Muscle layer of duodenum (tissue), 2 donors: ENCODE measurements at regions not wholly inside any gene's neighbourhood (a gene's known extent, or its start where the extent isn't known, plus 50 kb on each side); places are given as distances from the start of the nearest gene placed in this dataset.
"Not testable (repeated sequence)": the region's sequence is repeated elsewhere in the genome, so short reads cannot be mapped to it uniquely, and the experiment has no call there.

Source experiments
- H3K27ac ChIP-seq: one replicate; pipeline ENCODE4 v1.7.0; 2013; ENCODE audit warnings: mild to moderate bottlenecking, low read length
- H3K27me3 ChIP-seq: one replicate; pipeline ENCODE4 v1.7.0; 2013; ENCODE audit warnings: low read depth, mild to moderate bottlenecking, control low read depth, low read length
- H3K36me3 ChIP-seq, 2 donors: one replicate each; pipeline ENCODE4 v1.7.0; 2013; ENCODE audit warnings: low read length in 2 of 2, control low read depth in 1 of 2, mild to moderate bottlenecking in 1 of 2; ENCODE audit not compliant: insufficient read depth in 2 of 2, control insufficient read depth in 1 of 2
- H3K4me1 ChIP-seq, 2 donors: one replicate each; pipeline ENCODE4 v1.7.0; 2013; ENCODE audit warnings: low read length in 2 of 2, mild to moderate bottlenecking in 2 of 2, control low read depth in 1 of 2, moderate library complexity in 1 of 2; ENCODE audit not compliant: insufficient read depth in 2 of 2, control insufficient read depth in 1 of 2
- H3K4me3 ChIP-seq, 2 donors: one replicate each; pipeline ENCODE4 v1.7.0; 2013; ENCODE audit warnings: low read length in 2 of 2, low read depth in 1 of 2, mild to moderate bottlenecking in 1 of 2
- H3K9me3 ChIP-seq, 2 donors: one replicate each; pipeline ENCODE4 v1.7.0; 2013; ENCODE audit warnings: low read length in 2 of 2, control low read depth in 1 of 2, mild to moderate bottlenecking in 1 of 2; ENCODE audit not compliant: control insufficient read depth in 1 of 2
- donor health status: healthy.

DNA sequence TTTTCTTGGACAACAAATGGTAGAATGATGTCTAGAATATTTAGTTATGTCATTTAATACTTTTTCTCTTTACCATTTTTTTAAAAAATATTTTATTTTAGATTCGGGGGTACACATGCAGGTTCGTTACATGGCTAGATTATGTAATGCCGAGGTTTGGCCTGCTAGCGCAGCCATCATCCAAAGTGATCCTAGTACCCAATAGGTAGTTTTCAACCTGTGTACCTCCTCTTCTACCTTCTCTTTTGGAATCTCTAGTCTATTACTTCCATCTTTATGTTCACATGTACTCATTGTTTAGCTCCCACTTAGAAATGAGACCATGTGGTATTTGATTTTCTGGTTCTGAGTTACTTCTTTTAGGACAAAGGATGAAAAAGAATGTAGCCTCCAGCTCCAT lies 100.2 kb upstream of the TPTE start:
- H3K9me3 ChIP-seq, H3K4me1 ChIP-seq, H3K27ac ChIP-seq, H3K36me3 ChIP-seq, H3K27me3 ChIP-seq, H3K4me3 ChIP-seq: not testable (repeated sequence)

- not testable (repeated sequence) for H3K9me3 ChIP-seq, H3K27ac ChIP-seq, H3K27me3 ChIP-seq, H3K4me3 ChIP-seq, H3K36me3 ChIP-seq, H3K4me1 ChIP-seq
Measured at GRCh38 chr21:10421601-10422000, 99.8 kb upstream of the TPTE start.

GRCh38 chr21:10424097-10424886 lies 97.1 kb upstream of the TPTE start:
- not testable (repeated sequence) for H3K36me3 ChIP-seq, H3K27me3 ChIP-seq, H3K27ac ChIP-seq, H3K4me3 ChIP-seq, H3K4me1 ChIP-seq
- H3K9me3 ChIP-seq = peaks cover 10 to 13% of the 10 kb centered on the region in 2 donors

- not testable (repeated sequence) for H3K4me1 ChIP-seq, H3K27me3 ChIP-seq, H3K4me3 ChIP-seq, H3K36me3 ChIP-seq, H3K27ac ChIP-seq
- H3K9me3 ChIP-seq = peaks cover 10 to 13% of the 10 kb centered on the region in 2 donors
Measured at GRCh38 chr21:10424887-10425145, 96.6 kb upstream of the TPTE start.

- Histone ChIP-seq H3K27me3 (no peaks in the 10 kb centered on the region), H3K4me3 (no peak overlapping the region), H3K36me3 (no peaks in the 10 kb centered on the region), H3K4me1 (no peaks in the 10 kb centered on the region), H3K27ac (no peak overlapping the region), H3K9me3 (peaks cover 6 to 13% of the 10 kb centered on the region in 2 donors)
Measured at GRCh38 chr21:10425856-10426255, 95.5 kb upstream of the TPTE start.

DNA sequence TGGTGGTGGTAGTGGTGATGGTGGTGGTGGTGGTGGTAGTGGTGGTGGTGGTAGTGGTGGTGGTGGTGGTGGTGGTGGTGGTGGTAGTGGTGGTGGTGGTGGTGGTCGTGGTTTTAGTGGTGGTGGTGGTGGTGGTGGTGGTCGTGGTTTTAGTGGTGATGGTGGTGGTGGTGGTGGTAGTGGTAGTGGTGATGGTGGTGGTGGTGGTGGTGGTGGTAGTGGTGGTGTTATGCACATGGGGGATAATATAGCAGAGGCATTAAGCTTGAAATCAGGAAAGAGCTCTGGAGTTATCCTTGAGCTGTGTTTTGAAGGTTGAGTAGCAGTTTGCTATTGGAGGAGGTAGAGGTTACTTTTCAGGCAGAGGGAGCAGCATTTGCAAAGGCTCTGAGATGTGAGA lies 94.6 kb upstream of the TPTE start:
- H3K4me3 ChIP-seq, H3K36me3 ChIP-seq, H3K27ac ChIP-seq, H3K4me1 ChIP-seq, H3K27me3 ChIP-seq: not testable (repeated sequence)
- H3K9me3 ChIP-seq = peaks cover 8 to 13% of the 10 kb centered on the region in 2 donors

DNA sequence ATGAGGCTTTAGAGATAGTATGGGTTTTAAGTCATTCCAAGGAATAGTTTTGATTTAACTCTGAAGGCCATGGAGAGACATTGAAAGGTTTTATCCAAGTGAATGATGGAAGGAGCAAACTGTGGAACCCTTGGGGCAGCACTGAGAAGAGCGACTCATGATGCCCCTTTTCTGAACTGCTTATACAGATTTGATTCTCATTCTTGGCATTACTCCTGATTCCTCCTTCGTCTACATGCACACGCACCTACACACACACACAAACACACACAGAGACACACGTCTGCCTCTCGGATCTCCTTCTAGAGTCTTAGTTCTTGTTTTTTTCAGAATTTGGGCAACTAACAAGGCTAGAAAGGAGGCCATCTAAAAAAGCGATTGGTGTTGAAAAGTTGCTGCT lies 94.1 kb upstream of the TPTE start:
- not testable (repeated sequence) for H3K36me3 ChIP-seq, H3K4me3 ChIP-seq, H3K4me1 ChIP-seq

DNA sequence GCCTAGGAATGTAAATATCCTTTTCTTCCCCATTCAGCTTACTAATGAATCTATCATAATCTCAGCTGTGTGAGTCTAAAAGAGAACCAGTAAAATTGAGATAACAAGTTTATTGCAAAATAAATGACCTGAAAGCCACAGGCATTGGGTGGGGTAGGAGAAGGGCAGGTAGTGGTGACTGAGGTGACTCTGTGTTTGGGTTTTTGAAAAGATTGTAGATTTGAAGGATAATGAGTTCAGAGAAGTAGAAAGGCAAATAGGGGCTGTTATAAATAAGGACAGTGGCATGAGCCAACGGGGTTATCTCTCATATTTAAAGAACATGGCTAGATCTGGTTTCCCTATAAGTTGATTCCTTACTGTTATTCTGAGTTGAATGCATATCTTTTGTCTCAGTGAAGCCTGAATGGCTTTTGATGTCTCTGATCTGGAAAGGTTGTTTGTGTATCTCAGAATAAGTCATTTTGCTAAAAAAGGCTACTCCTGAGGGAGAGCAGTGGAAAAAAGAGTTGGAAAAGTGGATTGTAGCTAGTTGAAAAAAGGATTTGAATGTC lies 92.3 kb upstream of the TPTE start:
- H3K4me1 ChIP-seq, H3K27ac ChIP-seq, H3K36me3 ChIP-seq, H3K27me3 ChIP-seq, H3K4me3 ChIP-seq: not testable (repeated sequence)
- peaks cover 8 to 23% of the 10 kb centered on the region in 2 donors for H3K9me3 ChIP-seq

More for the DNA sequence above, 94.1 kb upstream of the TPTE start:
- H3K27ac ChIP-seq, H3K27me3 ChIP-seq: not testable (repeated sequence)
- H3K9me3 ChIP-seq = peaks cover 8 to 18% of the 10 kb centered on the region in 2 donors

- Histone ChIP-seq H3K4me1 (no peaks in the 10 kb centered on the region), H3K9me3 (peaks cover 8 to 25% of the 10 kb centered on the region in 2 donors), H3K27me3 (no peaks in the 10 kb centered on the region), H3K36me3 (no peaks in the 10 kb centered on the region), H3K27ac (no peak overlapping the region), H3K4me3 (no peak overlapping the region)
Measured at GRCh38 chr21:10430005-10430404, 91.4 kb upstream of the TPTE start.

- not testable (repeated sequence) for H3K4me1 ChIP-seq, H3K4me3 ChIP-seq, H3K27ac ChIP-seq, H3K27me3 ChIP-seq, H3K36me3 ChIP-seq
- peaks cover 8 to 32% of the 10 kb centered on the region in 2 donors for H3K9me3 ChIP-seq
Measured at GRCh38 chr21:10431995-10432394, 89.4 kb upstream of the TPTE start.

- H3K4me1 ChIP-seq, H3K36me3 ChIP-seq, H3K27me3 ChIP-seq, H3K27ac ChIP-seq, H3K4me3 ChIP-seq: not testable (repeated sequence)
- H3K9me3 ChIP-seq = peaks cover 4 to 31% of the 10 kb centered on the region in 2 donors
Measured at GRCh38 chr21:10432456-10432855, 88.9 kb upstream of the TPTE start.

- H3K4me1 ChIP-seq, H3K4me3 ChIP-seq, H3K36me3 ChIP-seq, H3K27me3 ChIP-seq, H3K27ac ChIP-seq: not testable (repeated sequence)
- peaks cover 0 to 40% of the 10 kb centered on the region in 2 donors for H3K9me3 ChIP-seq
Measured at GRCh38 chr21:10437977-10438376, 83.4 kb upstream of the TPTE start.
